ENCODE measurements at regions not wholly inside any gene's neighbourhood (a gene's known extent, or its start where the extent isn't known, plus 50 kb on each side); places are given as distances from the start of the nearest gene placed in this dataset.

- RAD21 ChIA-PET (ENCODE audit: unreplicated experiment): no interaction called here
- intact Hi-C loops (cut with micrococcal nuclease; ENCODE audit: unreplicated experiment) (no loop called here), in situ Hi-C loops (cut with MboI) (no loop called here)
- H3K36me3 ChIP-seq (ENCODE audit: control insufficient read depth in 2 of 2, insufficient read depth in 2 of 2, low read length in 1 of 2): no peaks in the 10 kb centered on the region
- no peak for FAIRE-seq
- no peaks in the 10 kb centered on the region for H4K20me1 ChIP-seq (ENCODE audit: control insufficient read depth, insufficient read depth)
- CTCF ChIA-PET: interaction anchor here (1.6 kb wide), 1 partner anchor 11 kb away, joined by 5 read pairs; no protein-coding TSS in a partner anchor
- H3K27ac ChIP-seq (ENCODE audit: control insufficient read depth, insufficient read depth): no peak overlapping the region
- no peak overlapping the region for H3K4me3 ChIP-seq
- H3K9ac ChIP-seq (ENCODE audit: control insufficient read depth, insufficient read depth, low read length): no peak overlapping the region
- BruUV-seq (replicated peaks): no TSS peak
- H3K4me2 ChIP-seq (ENCODE audit: control insufficient read depth, insufficient read depth): no peak overlapping the region
- no peaks in the 10 kb centered on the region for H3K27me3 ChIP-seq (replicated peaks in 1 of 2; ENCODE audit: control insufficient read depth in 2 of 2, insufficient read depth in 2 of 2, low read length in 1 of 2)
- ATAC-seq: no peak
- no peaks in the 10 kb centered on the region for H3K79me2 ChIP-seq (ENCODE audit: control insufficient read depth, insufficient read depth, low read length)
- no peak overlapping the region for H2AFZ ChIP-seq (ENCODE audit: control insufficient read depth, low read depth, low read length)
- POLR2A ChIA-PET: no interaction called here
- no peaks in the 10 kb centered on the region for H3K4me1 ChIP-seq (ENCODE audit: control insufficient read depth, insufficient read depth, low read length)
- WGBS (ENCODE audit: insufficient coverage, insufficient replicate concordance, low lambda C conversion rate, missing lambda C conversion rate): 2% methylated on average over 3 of the region's 3 CpGs
- SMC1A ChIA-PET (ENCODE audit: uncharacterized antibody, unreplicated experiment): interaction anchor here (1.2 kb wide), 1 partner anchor 11 kb away, joined by 3 read pairs; no protein-coding TSS in a partner anchor
- no peaks in the 10 kb centered on the region for H3K9me3 ChIP-seq (replicated peaks; ENCODE audit: control insufficient read depth, insufficient read depth, low read length)
- no peak for DNase-seq (ENCODE audit: low read depth, low spot score)
- TF ChIP-seq MEF2A (IDR thresholded peaks at IDR 0.05; ENCODE audit: insufficient read depth, low read depth, low read length): no peak
- TF ChIP-seq E2F4 (IDR thresholded peaks at IDR 0.05; ENCODE audit: low read depth, low read length): no peak
- no peak for TF ChIP-seq HDGF (IDR thresholded peaks at IDR 0.05)
- TF ChIP-seq ELK1 (IDR thresholded peaks at IDR 0.05; ENCODE audit: low read depth, low read length): no peak
- no peak for TF ChIP-seq EZH2 (IDR thresholded peaks at IDR 0.05; ENCODE audit: borderline replicate concordance, control insufficient read depth, low read depth, low read length)
- no peak for TF ChIP-seq SIX5 (IDR thresholded peaks at IDR 0.05; ENCODE audit: low read depth, low read length, severe bottlenecking)
- no peak for TF ChIP-seq NR2C2 (IDR thresholded peaks at IDR 0.05; ENCODE audit: borderline replicate concordance, control insufficient read depth, insufficient read length, low read depth)
- TF ChIP-seq CBX3 (IDR thresholded peaks at IDR 0.05; ENCODE audit: borderline replicate concordance, low read depth): no peak
- no peak for TF ChIP-seq CUX1 (IDR thresholded peaks at IDR 0.05; ENCODE audit: insufficient replicate concordance, low read depth, low read length)
- TF ChIP-seq CEBPZ (IDR thresholded peaks at IDR 0.05; ENCODE audit: low read depth, low read length): no peak
- no peak for TF ChIP-seq NBN (IDR thresholded peaks at IDR 0.05)
- TF ChIP-seq SIN3A (IDR thresholded peaks at IDR 0.05; ENCODE audit: low read depth, low read length): no peak
- TF ChIP-seq POLR2AphosphoS5 (IDR thresholded peaks at IDR 0.05; ENCODE audit: low read length): no peak
- no peak for TF ChIP-seq STAT1 (conservative IDR thresholded peaks at IDR 0.05)
- TF ChIP-seq CEBPB (IDR thresholded peaks at IDR 0.05; ENCODE audit: borderline replicate concordance in 1 of 2, low read depth in 2 of 2, low read length in 2 of 2): no peak
These were observed 72.8 kb upstream of the RAI2 start for GRCh38 chrX:17933856-17934255.
